ENCODE measurements at regions not wholly inside any gene's neighbourhood (a gene's known extent, or its start where the extent isn't known, plus 50 kb on each side); places are given as distances from the start of the nearest gene placed in this dataset.

DNA sequence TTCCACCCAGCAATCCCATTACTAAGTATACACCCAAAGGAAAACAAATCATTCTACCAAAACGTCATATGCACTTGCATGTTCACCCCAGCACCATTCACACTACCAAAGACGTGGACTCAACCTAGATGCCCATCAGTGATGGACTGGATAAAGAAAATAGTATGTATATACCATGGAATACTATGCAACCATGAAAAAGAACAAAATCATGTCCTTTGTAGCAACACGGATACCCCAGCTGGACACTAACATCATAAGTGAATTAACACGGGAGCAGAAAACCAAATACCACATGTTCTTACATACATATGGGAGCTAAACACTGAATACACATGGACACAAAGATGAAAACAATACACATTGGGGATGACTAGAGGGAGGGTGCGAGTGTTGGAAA lies 309.1 kb upstream of the KLF3 start:
- no peak overlapping the region for H3K27ac ChIP-seq (ENCODE audit: low read length)
- H3K27me3 ChIP-seq (ENCODE audit: control insufficient read depth, insufficient read depth, low read length), result no peaks in the 10 kb centered on the region
- H3K36me3 ChIP-seq (ENCODE audit: control insufficient read depth, insufficient read depth, low read length), result no peaks in the 10 kb centered on the region
- H3K4me1 ChIP-seq (ENCODE audit: control insufficient read depth, insufficient read depth, low read length), result no peaks in the 10 kb centered on the region
- 100% methylated on average over 1 of the region's 5 CpGs for WGBS (ENCODE audit: insufficient coverage, low lambda C conversion rate)
- no peak overlapping the region for H3K4me3 ChIP-seq (ENCODE audit: low read length)
- no peaks in the 10 kb centered on the region for H3K9me3 ChIP-seq (ENCODE audit: control insufficient read depth, low read depth, low read length)
- no peak for DNase-seq

DNA sequence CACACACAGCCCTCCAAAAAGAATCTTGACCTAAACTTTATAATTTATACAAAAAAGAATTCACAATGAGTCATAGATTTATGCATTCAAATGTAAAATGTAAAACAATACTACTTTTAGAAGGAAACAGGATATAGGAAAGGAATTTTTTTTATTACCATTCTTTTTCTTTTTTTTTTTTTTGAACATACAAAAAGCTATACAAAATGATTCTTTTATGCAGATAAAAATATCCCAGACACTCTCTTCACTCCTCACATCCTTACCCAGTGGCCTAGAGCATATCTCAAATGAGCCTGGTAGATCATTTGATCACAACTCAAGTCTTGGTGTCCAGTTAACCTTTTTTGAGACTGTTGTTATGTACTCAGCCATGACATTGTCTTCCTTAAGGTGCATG lies 307.3 kb upstream of the KLF3 start:
- no peaks in the 10 kb centered on the region for H3K9me3 ChIP-seq (ENCODE audit: control insufficient read depth, low read depth, low read length)
- no peak overlapping the region for H3K4me3 ChIP-seq (ENCODE audit: low read length)
- H3K36me3 ChIP-seq (ENCODE audit: control insufficient read depth, insufficient read depth, low read length), result no peaks in the 10 kb centered on the region
- H3K27me3 ChIP-seq (ENCODE audit: control insufficient read depth, insufficient read depth, low read length), result no peaks in the 10 kb centered on the region
- H3K4me1 ChIP-seq (ENCODE audit: control insufficient read depth, insufficient read depth, low read length), result no peaks in the 10 kb centered on the region
- H3K27ac ChIP-seq (ENCODE audit: low read length), result no peak overlapping the region
- DNase-seq, result no peak

DNA sequence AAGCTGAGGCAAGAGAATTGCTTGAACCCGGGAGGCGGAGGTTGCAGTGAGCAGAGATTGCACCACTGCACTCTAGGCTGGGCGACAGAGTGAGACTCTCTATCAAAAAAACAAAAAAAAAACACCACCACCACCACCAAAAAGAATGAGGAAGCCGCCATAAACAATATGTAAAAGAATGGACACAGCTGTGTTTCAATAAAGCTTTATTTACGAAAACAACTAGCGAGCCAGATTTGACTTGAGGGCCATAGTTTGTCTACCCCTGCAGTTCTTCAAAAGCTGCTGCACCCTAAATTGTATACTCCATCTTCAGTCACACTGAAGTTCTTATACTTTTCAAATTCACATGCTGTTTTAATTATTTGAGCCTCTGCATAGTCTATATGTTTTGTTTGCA lies 306.5 kb upstream of the KLF3 start:
- no peaks in the 10 kb centered on the region for H3K27me3 ChIP-seq (ENCODE audit: control insufficient read depth, insufficient read depth, low read length)
- H3K9me3 ChIP-seq (ENCODE audit: control insufficient read depth, low read depth, low read length), result no peaks in the 10 kb centered on the region
- no peaks in the 10 kb centered on the region for H3K4me1 ChIP-seq (ENCODE audit: control insufficient read depth, insufficient read depth, low read length)
- DNase-seq, result no peak
- H3K27ac ChIP-seq (ENCODE audit: low read length), result no peak overlapping the region
- WGBS (ENCODE audit: insufficient coverage, low lambda C conversion rate), result no CpG with 5 or more reads among the region's 6 CpGs
- no peaks in the 10 kb centered on the region for H3K36me3 ChIP-seq (ENCODE audit: control insufficient read depth, insufficient read depth, low read length)
- no peak overlapping the region for H3K4me3 ChIP-seq (ENCODE audit: low read length)

DNA sequence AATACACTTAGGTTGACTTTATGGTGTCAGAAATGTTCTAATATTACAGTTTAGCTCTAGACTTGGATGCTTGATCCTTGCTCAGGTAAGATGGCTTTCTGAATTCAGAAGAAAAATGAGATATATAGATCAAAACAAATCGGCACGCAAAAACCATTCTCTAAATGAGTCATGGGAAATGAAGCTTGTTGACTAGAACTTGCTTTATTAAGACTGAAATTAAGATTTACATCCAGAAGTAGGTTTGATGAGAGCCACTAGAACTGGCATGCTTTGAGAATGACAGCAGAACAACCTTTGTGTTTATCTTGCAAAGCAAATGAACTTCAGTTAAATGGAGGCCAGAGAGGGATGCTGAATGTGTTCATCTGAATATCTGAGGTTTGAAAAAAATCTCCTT lies 304.9 kb upstream of the KLF3 start:
- Histone ChIP-seq H3K4me3 (ENCODE audit: low read length) (no peak overlapping the region), H3K27ac (ENCODE audit: low read length) (no peak overlapping the region), H3K27me3 (ENCODE audit: control insufficient read depth, insufficient read depth, low read length) (no peaks in the 10 kb centered on the region), H3K4me1 (ENCODE audit: control insufficient read depth, insufficient read depth, low read length) (no peaks in the 10 kb centered on the region), H3K36me3 (ENCODE audit: control insufficient read depth, insufficient read depth, low read length) (no peaks in the 10 kb centered on the region), H3K9me3 (ENCODE audit: control insufficient read depth, low read depth, low read length) (no peaks in the 10 kb centered on the region)
- DNase-seq, result no peak
- WGBS (ENCODE audit: insufficient coverage, low lambda C conversion rate), result 100% methylated on average over 2 of the region's 2 CpGs

DNA sequence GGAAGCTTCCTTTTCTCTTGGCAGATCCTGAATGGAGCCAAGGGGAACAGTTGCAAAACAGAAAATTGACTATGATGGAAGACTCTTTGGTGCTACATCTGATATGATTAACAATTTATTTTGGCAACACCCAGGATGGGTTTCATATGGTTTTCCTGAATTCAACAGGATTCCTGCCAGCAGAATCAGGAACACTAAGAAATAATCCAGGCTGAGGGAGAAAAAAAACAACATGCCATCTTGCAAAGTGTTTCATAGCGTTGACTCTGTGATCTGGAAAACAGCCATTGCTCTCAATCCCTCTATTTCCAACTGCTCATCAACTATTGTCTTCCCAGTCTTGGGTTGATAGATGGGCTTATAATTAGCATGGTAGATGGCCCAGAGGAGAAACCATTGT lies 303.8 kb upstream of the KLF3 start:
- Histone ChIP-seq H3K27ac (ENCODE audit: low read length) (no peak overlapping the region), H3K27me3 (ENCODE audit: control insufficient read depth, insufficient read depth, low read length) (no peaks in the 10 kb centered on the region), H3K9me3 (ENCODE audit: control insufficient read depth, low read depth, low read length) (no peaks in the 10 kb centered on the region), H3K36me3 (ENCODE audit: control insufficient read depth, insufficient read depth, low read length) (no peaks in the 10 kb centered on the region), H3K4me1 (ENCODE audit: control insufficient read depth, insufficient read depth, low read length) (no peaks in the 10 kb centered on the region), H3K4me3 (ENCODE audit: low read length) (no peak overlapping the region)
- DNase-seq, result no peak
- WGBS (ENCODE audit: insufficient coverage, low lambda C conversion rate), result no CpG with 5 or more reads among the region's 1 CpG

DNA sequence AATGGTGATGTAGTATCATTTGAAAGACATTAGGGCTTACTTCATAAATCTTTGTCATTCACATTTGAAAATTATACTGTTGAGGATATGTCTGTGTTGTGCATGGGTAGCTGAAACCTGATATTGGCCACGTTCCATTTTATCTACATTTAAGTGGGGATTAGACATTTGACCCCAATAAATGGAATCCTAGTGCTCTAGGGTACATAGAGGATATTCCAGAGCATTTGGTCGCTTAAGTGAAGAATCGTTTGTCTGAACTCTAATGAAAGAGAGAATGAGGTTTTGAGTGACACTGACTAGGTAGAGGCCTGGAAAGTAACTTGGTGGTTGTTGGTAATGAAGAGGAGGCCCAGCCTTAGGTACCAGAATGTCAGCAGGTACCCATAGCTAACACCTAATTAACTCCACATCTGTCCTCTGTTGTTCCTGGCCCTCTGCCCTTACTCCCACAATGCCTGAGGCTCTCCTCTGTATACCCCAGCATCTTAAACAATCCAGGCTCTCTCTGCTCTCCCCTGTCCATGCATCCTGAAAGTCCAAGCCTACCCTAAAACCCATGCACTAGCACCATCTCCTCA lies 299.5 kb upstream of the KLF3 start:
- H3K9me3 ChIP-seq (ENCODE audit: control insufficient read depth, low read depth, low read length), result no peaks in the 10 kb centered on the region
- H3K27ac ChIP-seq (ENCODE audit: low read length), result no peak overlapping the region
- H3K27me3 ChIP-seq (ENCODE audit: control insufficient read depth, insufficient read depth, low read length), result no peaks in the 10 kb centered on the region
- no peaks in the 10 kb centered on the region for H3K36me3 ChIP-seq (ENCODE audit: control insufficient read depth, insufficient read depth, low read length)
- no peak overlapping the region for H3K4me3 ChIP-seq (ENCODE audit: low read length)
- DNase-seq, result peak in 1 of 2 donors; percentile 21
- no CpG with 5 or more reads among the region's 3 CpGs for WGBS (ENCODE audit: insufficient coverage, low lambda C conversion rate)
- no peaks in the 10 kb centered on the region for H3K4me1 ChIP-seq (ENCODE audit: control insufficient read depth, insufficient read depth, low read length)

DNA sequence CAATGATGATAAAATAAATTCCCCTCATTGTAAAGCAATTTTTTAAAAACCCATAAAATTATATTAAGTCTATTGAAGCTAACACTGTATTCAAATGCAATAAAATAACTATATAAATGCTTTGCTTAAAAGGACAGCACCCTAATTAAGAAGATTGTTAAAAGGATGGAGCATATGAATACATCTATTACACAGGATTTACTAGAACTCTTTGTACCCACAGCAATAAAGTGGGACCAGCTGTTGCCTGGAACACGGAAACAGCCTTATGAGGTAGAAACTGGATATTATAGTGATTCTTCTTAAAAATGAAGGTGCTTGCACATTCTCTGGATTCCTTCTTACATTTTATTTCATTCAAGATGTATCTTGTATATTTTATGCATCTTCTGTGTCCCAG lies 298.7 kb upstream of the KLF3 start:
- Histone ChIP-seq H3K27me3 (ENCODE audit: control insufficient read depth, insufficient read depth, low read length) (no peaks in the 10 kb centered on the region), H3K9me3 (ENCODE audit: control insufficient read depth, low read depth, low read length) (no peaks in the 10 kb centered on the region), H3K4me3 (ENCODE audit: low read length) (no peak overlapping the region), H3K27ac (ENCODE audit: low read length) (no peak overlapping the region), H3K4me1 (ENCODE audit: control insufficient read depth, insufficient read depth, low read length) (no peaks in the 10 kb centered on the region), H3K36me3 (ENCODE audit: control insufficient read depth, insufficient read depth, low read length) (no peaks in the 10 kb centered on the region)
- WGBS (ENCODE audit: insufficient coverage, low lambda C conversion rate), result no CpG with 5 or more reads among the region's 1 CpG
- no peak for DNase-seq

DNA sequence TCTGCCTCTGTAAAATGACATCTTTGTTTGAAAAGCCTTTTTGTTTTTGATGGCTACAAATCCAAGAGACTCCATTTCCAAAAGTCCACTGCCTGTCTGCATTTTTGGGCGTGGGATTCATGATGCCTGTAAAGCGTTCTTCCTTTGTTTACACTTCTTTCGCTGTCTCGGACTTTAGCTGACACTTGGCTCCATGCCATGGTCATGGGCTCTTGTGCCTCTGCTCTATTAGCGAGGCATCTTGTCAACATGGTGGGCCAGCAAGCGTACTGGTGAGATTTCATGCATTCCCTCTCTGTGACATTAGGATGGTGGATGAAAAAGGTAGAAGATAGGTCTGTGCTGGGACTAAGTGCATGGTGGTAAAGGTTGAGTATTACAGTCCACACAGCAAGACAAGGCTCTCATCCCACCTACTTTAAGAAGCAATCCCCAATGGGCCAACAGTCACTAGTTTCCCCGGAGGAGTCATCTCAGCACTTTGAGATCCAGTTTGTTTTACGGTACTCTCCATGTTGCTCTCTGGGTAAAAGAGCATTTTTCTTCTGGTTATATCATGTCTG lies 298.2 kb upstream of the KLF3 start:
- no peaks in the 10 kb centered on the region for H3K9me3 ChIP-seq (ENCODE audit: control insufficient read depth, low read depth, low read length)
- no peaks in the 10 kb centered on the region for H3K36me3 ChIP-seq (ENCODE audit: control insufficient read depth, insufficient read depth, low read length)
- H3K27ac ChIP-seq (ENCODE audit: low read length), result no peak overlapping the region
- no CpG with 5 or more reads among the region's 8 CpGs for WGBS (ENCODE audit: insufficient coverage, low lambda C conversion rate)
- DNase-seq, result peak in 1 of 2 donors; percentile 30
- H3K27me3 ChIP-seq (ENCODE audit: control insufficient read depth, insufficient read depth, low read length), result no peaks in the 10 kb centered on the region
- H3K4me1 ChIP-seq (ENCODE audit: control insufficient read depth, insufficient read depth, low read length), result no peaks in the 10 kb centered on the region
- H3K4me3 ChIP-seq (ENCODE audit: low read length), result no peak overlapping the region

DNA sequence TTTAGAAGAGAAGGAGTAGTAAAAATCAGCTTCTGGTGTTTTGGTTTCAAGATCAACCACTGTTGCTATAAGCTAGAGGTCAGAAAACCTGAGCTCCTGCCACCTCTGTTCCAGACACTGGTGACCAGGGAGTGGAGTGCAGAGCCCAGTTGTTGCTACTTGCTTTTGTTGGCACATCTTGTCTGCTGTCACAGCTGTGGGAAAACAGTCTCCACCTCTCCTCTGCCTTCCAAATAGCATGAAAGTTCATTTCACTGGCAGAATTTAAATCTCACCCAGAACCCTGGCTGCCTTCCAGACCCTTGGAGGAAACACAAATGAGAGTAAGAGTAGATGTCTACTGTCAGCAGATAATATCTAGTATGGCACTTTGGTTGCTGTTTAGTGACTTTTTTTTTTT lies 297.5 kb upstream of the KLF3 start:
- no peaks in the 10 kb centered on the region for H3K27me3 ChIP-seq (ENCODE audit: control insufficient read depth, insufficient read depth, low read length)
- H3K9me3 ChIP-seq (ENCODE audit: control insufficient read depth, low read depth, low read length), result no peaks in the 10 kb centered on the region
- no peak overlapping the region for H3K4me3 ChIP-seq (ENCODE audit: low read length)
- no peak for DNase-seq
- peaks cover 4% of the 10 kb centered on the region for H3K4me1 ChIP-seq (ENCODE audit: control insufficient read depth, insufficient read depth, low read length)
- H3K27ac ChIP-seq (ENCODE audit: low read length), result no peak overlapping the region
- no peaks in the 10 kb centered on the region for H3K36me3 ChIP-seq (ENCODE audit: control insufficient read depth, insufficient read depth, low read length)

DNA sequence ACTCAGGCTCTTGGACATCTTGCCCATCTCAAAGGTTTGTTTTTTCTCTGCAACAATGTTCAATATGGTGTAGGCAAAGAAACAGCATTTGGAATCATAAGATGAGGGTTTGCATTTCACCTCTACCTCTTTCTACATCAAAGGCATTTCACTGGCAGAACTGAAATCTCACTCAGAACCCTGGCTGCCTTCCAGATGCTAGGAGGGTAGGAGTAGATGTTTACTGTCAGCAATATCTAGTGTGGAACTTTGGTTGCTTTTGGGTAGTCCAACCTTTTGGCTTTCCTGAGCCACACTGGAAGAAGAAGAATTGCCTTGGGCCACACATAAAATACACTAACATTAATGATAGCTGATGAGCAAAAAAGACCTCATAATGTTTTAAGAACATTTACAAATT lies 297.0 kb upstream of the KLF3 start:
- H3K9me3 ChIP-seq (ENCODE audit: control insufficient read depth, low read depth, low read length), result no peaks in the 10 kb centered on the region
- no peaks in the 10 kb centered on the region for H3K27me3 ChIP-seq (ENCODE audit: control insufficient read depth, insufficient read depth, low read length)
- H3K27ac ChIP-seq (ENCODE audit: low read length), result no peak overlapping the region
- no peak for DNase-seq
- H3K36me3 ChIP-seq (ENCODE audit: control insufficient read depth, insufficient read depth, low read length), result no peaks in the 10 kb centered on the region
- peaks cover 4% of the 10 kb centered on the region for H3K4me1 ChIP-seq (ENCODE audit: control insufficient read depth, insufficient read depth, low read length)
- no peak overlapping the region for H3K4me3 ChIP-seq (ENCODE audit: low read length)

DNA sequence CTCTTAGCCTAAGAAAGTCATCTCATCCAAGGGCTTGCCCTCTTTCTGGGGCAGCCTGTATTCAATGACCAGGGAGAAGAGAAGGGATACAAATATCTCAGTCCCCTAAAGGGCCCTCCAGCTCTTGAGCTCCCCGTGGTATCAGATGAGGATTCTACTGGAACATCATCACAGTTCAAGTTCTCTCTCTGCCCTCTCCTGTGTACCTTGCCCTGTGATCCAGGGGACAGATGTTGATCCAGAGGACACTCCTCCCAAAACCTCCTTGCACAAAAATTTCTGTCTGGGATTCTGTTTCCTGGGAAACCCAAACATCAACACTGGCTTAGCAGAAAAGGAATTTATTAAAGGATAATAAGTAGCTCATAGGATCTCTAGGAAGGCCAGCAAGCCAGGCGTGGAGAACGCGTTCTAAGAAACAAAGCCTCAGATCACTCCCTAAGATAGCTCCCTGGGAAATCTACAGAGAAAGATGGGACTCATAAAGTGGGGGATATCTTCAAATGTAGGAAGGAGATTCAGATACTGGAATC lies 296.3 kb upstream of the KLF3 start:
- H3K4me3 ChIP-seq (ENCODE audit: low read length), result no peak overlapping the region
- no peaks in the 10 kb centered on the region for H3K9me3 ChIP-seq (ENCODE audit: control insufficient read depth, low read depth, low read length)
- WGBS (ENCODE audit: insufficient coverage, low lambda C conversion rate), result 76% methylated on average over 3 of the region's 4 CpGs
- H3K36me3 ChIP-seq (ENCODE audit: control insufficient read depth, insufficient read depth, low read length), result no peaks in the 10 kb centered on the region
- peaks cover 4% of the 10 kb centered on the region for H3K4me1 ChIP-seq (ENCODE audit: control insufficient read depth, insufficient read depth, low read length)
- no peak overlapping the region for H3K27ac ChIP-seq (ENCODE audit: low read length)
- DNase-seq, result peak in 1 of 2 donors; percentile 24
- H3K27me3 ChIP-seq (ENCODE audit: control insufficient read depth, insufficient read depth, low read length), result no peaks in the 10 kb centered on the region
